ENCODE measurements at regions not wholly inside any gene's neighbourhood (a gene's known extent, or its start where the extent isn't known, plus 50 kb on each side); places are given as distances from the start of the nearest gene placed in this dataset.

GRCh38 chr6:68043122-68043398, 592.0 kb upstream of the ADGRB3 start:
- H3K27ac ChIP-seq, result no peak overlapping the region
- H3K36me3 ChIP-seq, result no peaks in the 10 kb centered on the region
- TF ChIP-seq CTCF (IDR thresholded peaks at IDR 0.05), result no peak
- no peak overlapping the region for H3K4me3 ChIP-seq
- no peaks in the 10 kb centered on the region for H3K27me3 ChIP-seq
- no peaks in the 10 kb centered on the region for H3K9me3 ChIP-seq
- no peak for DNase-seq (ENCODE audit: low spot score)
- H3K4me1 ChIP-seq, result no peaks in the 10 kb centered on the region

GRCh38 chr6:68042339-68043121, 592.6 kb upstream of the ADGRB3 start:
- Histone ChIP-seq H3K27ac (no peak overlapping the region), H3K36me3 (no peaks in the 10 kb centered on the region), H3K27me3 (no peaks in the 10 kb centered on the region), H3K4me1 (no peaks in the 10 kb centered on the region), H3K4me3 (no peak overlapping the region), H3K9me3 (no peaks in the 10 kb centered on the region)
- no peak for TF ChIP-seq CTCF (IDR thresholded peaks at IDR 0.05)
- no peak for DNase-seq (ENCODE audit: low spot score)

- no peaks in the 10 kb centered on the region for H3K27me3 ChIP-seq
- H3K27ac ChIP-seq, result no peak overlapping the region
- no peaks in the 10 kb centered on the region for H3K36me3 ChIP-seq
- no peak for DNase-seq (ENCODE audit: low spot score)
- no peaks in the 10 kb centered on the region for H3K4me1 ChIP-seq
- H3K4me3 ChIP-seq, result peak overlapping the region in 1 of 2 donors; percentile 28
- H3K9me3 ChIP-seq, result no peaks in the 10 kb centered on the region
- TF ChIP-seq CTCF (IDR thresholded peaks at IDR 0.05), result no peak
Measured at GRCh38 chr6:68040780-68041179, 594.3 kb upstream of the ADGRB3 start.

- no peaks in the 10 kb centered on the region for H3K27me3 ChIP-seq
- no peaks in the 10 kb centered on the region for H3K4me1 ChIP-seq
- no peak for TF ChIP-seq CTCF (IDR thresholded peaks at IDR 0.05)
- H3K9me3 ChIP-seq, result no peaks in the 10 kb centered on the region
- no peak for DNase-seq (ENCODE audit: low spot score)
- H3K27ac ChIP-seq, result no peak overlapping the region
- H3K36me3 ChIP-seq, result no peaks in the 10 kb centered on the region
- H3K4me3 ChIP-seq, result peak overlapping the region in 1 of 2 donors; percentile 28
Measured at GRCh38 chr6:68040312-68040778, 594.7 kb upstream of the ADGRB3 start.

GRCh38 chr6:68039641-68040311, 595.3 kb upstream of the ADGRB3 start:
- H3K9me3 ChIP-seq, result no peaks in the 10 kb centered on the region
- TF ChIP-seq CTCF (IDR thresholded peaks at IDR 0.05), result no peak
- H3K27me3 ChIP-seq, result no peaks in the 10 kb centered on the region
- no peak overlapping the region for H3K27ac ChIP-seq
- H3K4me1 ChIP-seq, result no peaks in the 10 kb centered on the region
- no peak for DNase-seq (ENCODE audit: low spot score)
- H3K36me3 ChIP-seq, result no peaks in the 10 kb centered on the region
- H3K4me3 ChIP-seq, result peak overlapping the region in 1 of 2 donors; percentile 28

Measured in right atrium auricular region (tissue), 2 donors.